ENCODE measurements at regions not wholly inside any gene's neighbourhood (a gene's known extent, or its start where the extent isn't known, plus 50 kb on each side); places are given as distances from the start of the nearest gene placed in this dataset.

DNA sequence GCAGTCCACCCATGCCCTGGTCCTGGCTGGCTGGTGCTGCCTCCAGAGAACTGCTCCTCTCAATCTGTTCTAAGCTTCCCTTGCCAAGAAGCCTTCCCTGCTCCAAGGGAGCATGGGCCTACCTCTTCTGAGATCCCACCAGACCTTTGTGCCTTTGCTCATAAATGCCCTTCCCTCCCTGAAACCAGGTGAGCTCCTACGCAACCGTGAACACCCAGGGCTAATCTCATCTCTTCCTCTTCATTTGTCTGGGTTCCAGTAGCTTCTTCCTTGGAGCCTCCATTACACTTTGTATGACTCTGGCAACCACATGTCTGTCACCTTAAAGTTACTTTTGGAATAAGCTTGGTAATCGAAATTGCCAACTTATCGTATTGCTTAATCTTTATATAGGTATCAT is 270.6 kb downstream of the PBX3 start:
- no peak for DNase-seq

DNA sequence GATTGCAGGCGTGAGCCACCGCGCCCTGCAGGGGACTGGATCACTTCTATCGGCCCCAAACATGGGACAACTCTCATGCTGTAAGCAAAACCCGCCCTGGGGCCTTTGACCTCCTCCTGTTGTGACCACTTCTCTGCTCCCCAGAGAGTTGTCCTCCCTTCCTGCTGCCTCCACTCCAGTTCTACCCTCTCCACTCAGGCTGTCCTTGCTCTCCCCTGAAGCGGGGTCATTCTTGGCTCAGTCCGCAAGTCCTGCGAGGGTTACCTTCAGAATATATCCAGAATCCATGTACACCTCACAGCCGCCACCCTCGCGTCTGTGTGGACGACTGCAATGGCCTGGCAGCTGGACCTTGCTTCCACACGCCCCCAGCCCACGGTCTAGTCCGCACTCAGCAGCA is 273.7 kb downstream of the PBX3 start:
- no peak for DNase-seq

DNA sequence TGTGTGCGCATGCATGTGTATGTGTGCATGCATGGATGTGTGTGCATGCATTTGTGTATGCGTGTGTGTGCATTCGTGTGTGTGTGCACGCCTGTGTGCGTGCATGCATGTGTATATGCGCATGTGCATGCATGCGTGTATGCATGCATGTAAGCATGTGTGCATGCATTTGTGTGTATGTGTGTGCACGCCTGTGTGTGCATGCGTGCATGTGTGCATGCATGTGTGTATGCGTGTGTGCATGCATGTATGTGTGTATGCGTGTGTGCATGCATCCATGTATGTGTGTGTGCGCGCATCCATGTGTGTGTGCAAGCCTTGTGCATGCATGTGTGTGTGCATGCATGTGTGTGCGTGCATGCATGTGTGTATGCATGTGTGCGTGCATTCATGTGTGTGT is 276.8 kb downstream of the PBX3 start:
- no peak for DNase-seq

DNA sequence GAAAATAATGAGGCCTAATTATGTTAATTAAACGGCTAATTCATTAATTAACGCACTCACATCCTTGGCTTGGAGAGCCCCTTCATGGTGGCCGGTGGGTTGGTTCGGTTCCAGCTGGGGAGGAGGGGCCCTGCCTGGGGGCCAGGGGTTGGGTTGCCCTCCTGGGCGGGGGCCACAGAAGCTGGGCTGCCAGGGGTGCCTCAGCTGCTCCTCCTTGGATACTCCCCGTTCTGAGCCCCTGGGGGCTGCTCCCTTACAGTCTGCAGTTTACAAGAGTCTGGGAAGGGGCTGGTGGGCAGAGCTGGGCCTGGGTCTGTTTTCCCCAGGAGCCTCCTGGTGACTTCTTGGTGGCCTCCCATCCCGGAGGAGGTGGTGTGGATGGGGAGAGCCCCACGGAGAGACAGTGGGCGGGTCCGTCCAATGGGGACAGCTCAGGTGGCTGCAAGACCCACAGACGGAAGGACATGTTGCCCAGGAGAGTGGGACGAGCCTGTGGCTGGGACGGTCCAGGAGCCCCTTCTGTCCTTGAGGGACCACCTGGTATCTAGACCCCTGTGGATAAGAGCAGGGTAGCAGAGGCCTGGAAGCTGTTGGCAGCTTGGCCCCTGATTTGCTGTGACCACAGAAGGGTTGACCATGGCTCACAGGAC is 277.5 kb downstream of the PBX3 start:
- no peak for DNase-seq

DNA sequence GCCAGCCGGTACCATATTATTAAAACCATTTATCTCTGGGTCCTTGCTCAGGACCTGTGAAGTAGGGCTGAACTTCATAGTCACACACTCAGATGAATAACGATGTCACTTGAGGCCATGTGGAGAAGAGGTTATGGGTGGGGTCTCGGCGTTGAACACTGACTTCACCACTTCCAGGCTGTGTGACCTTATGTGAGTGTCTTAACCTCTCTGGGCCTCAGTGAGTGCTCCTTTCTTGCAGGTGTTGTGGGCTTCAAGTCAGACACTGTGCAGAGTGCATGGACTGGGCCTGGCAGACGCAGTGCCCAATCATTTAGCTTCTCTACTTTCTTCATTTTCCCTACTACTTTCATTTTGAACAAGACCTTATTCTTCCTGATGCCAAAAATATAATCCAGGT is 278.8 kb downstream of the PBX3 start:
- no peak for DNase-seq

DNA sequence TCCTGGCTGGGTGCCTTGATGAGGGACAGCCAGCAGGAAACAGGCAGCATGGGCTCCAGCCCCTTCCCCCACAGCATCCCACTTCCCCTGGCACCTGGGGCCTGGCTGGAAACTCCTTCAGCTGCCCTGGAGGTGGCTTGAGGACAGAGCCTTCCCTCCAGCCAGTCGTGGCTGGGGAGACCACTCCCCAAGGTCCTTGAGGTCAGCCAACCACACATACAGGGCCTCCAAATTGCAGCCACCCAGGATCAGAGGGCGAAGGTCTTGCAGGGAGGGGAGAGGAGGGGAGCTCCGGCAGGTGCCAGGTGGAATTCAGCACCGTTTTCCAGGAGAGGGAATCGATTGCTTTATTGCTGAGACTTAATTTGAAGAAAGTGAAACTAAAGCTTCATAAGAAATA is 280.4 kb downstream of the PBX3 start:
- no peak for DNase-seq

DNA sequence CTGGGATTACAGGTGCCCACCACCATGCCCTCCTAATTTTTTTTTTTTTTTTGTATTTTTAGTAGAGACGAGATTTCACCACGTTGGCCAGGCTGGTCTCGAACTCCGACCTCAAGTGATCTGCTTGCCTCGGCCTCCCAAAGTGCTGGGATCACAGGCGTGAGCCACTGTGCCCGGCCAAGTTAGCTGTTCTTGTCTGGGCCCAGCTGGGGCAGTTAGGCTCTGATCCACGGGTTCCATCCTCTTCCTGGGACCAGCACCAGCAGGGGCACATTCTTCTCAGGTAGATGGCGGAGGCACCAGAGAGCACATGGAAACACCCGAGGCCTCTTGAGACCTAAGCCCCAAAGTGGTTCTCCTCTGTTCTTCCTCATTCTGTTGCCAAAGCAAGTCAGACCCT is 281.6 kb downstream of the PBX3 start:
- DNase-seq: no peak

DNA sequence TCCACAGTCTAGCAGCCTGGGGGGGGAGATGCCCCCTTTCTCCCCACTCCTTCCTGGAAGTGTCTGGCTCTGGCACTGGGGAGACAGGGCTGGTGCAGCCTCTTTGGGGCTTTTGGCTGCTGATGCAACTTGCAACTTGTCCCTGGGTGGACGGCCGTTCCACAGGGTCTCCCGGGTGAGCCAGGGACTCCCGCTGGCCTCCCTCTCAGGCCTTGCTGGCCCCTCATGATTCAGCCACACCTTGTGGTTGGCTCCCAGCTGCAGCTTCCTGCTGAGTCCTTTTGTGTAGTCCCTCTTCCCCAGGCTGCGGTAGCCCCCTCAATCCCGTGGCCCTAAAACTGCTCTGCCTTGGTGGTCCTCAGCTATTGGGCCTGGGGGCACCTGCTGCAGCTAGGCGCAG is 283.5 kb downstream of the PBX3 start:
- DNase-seq: no peak

DNA sequence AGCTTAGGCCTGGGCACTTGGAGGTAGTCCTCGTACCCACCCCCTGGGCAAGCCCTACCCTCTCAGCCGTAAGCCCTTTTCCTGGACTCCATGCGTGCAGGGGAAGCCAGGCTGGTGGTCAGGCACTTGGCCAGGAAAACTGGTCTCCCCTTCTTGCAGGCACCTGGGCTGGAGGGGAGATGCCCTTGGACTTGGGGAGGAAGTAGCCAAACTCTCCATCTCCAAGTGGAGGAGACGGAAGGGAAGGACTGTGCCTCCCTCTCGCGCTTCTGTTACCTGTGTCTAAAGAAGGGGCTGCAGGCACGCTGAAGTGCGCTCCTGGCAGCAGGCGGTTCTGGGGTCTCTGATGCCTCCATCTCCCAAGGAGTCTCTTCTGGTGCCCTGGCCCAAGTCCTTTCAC is 283.9 kb downstream of the PBX3 start:
- DNase-seq: no peak

DNA sequence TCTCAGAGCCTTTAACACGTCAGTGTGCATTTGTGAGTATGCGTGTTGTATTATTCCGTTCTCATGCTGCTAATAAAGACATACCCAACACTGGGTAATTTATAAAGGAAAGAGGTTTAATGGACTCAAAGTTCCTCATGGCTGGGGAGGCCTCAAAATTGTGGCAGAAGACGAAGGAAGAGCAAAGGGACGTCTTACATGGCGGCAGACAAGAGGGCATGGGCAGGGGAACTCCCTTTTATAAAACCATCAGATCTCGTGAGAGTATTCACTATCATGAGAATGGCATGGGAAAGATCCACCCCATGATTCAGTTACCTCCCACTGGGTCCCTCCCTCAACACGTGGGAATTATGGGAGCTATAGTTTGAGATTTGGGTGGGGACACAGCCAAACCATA is 285.0 kb downstream of the PBX3 start:
- DNase-seq: no peak

DNA sequence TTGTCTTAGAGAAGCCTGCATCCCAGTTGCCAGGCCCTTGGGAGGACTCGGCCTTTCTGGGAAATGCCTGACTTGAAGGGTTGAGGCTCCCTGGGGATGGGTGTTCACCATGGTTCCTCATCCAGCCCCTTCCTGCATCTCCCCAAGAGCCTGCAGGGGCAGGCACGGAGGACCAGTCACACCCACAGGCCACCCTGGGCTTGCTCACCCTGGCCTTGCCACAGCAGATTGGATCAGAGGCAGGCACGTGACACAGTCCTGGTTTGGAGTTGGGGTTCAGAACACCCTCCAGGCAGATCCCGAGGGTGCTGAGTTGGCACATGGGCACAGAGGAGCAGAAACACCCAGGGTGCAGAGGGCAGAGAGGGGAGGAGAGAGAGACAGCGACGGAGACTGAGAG is 286.1 kb downstream of the PBX3 start:
- DNase-seq: no peak

DNA sequence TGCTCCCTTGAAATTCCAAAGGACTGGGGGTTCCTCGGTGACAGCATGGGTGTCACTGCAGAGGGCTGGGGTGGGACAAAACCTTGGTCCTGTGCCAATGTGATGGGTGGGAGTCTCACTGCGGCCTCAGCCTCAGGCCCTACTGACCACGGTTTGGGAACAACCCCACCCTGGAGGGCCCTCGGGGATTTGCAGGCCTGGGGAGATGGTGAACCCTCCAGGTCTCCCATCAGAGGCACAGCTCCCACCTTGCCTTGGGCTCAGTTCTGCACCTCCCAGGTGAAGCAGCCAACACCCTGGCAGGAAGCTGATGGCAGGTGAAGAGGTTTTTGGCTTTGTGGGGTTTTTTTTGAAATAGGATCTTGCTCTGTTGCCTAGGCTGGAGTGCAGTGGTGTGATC is 286.8 kb downstream of the PBX3 start:
- DNase-seq: no peak

DNA sequence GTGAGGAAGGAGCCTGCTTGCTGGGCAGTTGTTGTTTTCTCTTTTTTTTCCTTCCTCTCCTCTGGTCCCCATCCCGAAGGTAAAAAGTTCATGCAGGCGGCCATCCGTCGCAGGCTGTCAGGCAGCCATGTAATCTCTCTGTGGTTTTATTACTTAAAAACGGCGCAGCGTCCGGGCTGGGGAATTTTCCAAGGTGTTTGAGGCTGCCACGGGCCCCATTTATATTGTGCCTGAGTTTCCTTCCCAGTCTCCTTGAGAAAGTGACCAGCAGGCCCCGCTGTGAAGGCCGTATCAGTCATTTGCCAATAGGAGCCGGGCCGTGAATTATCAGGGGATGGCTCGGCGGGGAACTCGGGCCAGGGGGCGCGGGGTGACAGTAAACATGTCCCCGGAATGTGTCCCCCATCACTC is 289.7 kb downstream of the PBX3 start:
- no peak for DNase-seq

DNA sequence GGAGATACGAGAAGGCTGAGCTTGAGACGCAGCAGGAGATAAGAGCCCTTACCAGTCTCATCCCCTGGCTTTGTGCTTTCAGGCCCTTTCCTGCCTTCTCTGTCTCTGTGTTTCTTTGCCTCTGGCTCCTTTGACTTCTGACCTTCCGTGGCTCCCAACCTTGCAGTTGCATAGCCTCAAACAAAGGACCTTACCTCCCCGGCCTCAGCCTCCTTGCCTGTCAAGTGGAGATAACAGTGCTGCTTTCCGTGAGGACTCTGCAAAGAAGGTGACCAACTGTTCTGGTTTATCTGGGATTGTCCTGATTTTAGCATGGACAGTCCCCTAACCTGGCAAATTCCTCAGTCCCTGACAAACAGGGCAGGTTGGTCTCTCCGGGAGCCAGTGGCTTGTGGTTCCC is 287.8 kb upstream of the MVB12B start:
- DNase-seq: no peak

DNA sequence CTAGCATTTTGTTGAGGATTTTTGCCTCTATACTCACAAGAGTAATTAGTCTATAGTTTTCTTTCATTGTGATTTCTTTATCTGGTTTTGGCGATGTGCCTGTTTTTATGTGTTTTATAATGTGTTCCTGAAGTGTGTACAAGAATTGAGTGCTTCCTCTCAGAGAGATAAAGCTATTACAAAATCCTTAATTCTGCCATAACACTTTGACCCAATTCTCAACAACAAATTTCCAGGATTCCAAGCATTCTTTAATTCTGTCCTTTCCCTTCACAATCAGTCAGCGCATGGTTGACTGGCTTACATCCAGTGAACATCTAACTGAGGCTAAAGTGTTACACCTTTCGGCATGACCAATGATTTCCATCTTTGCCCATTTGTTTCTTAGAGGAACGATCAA is 282.9 kb upstream of the MVB12B start:
- DNase-seq: no peak

DNA sequence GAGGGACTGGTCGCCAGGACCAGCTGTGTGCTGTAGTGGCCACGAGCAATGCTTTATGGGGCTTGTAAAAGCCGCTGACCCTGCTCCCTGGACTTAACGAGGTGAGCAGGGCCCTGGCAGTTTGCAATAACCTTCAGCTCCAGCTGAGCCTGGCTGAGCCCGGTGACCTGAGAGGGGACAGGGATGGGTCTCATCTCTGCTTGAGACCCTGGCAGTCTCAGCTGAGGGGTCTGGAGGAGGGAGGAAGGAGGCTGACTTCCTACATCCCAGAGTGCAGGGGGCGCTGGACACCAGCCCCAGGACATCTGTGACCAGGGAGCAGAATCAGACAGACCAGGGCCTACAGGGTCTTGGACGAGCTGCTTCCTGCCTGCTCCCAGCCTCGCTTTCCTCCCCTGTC is 277.5 kb upstream of the MVB12B start:
- no peak for DNase-seq

DNA sequence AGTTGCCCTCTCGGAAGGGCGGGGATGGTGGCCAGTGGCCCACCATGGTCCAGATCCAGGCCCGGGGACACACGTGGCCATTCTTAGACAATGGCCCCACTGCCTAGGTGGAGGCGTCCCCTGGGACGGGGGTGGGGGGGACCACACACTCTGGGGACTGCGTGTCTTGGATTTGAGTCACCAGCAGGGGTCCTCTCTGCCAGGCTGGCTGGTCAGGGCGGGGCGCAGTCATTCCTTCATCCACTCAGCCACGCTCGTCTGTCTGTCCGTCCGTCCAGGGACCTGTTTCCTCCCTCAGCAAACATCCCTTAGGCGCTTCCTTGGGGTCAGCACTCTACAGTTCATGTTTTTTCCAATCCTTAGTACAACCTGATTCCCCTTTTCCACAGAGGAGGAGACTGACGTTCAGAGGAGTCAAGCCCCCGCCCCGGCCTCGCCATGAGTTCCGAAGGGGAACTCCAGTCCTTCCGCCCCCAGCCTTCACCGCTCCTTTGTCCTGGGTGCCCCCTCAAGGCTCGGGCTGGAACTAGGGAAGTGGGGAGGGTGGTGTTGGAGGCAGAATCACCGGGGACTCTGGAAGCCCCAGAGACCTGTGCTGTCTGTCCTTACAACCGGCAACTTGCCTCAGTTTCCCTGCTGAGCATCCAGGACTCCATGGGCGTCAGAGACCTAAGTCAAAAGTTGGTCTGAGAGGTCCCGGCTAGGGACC is 276.6 kb upstream of the MVB12B start:
- DNase-seq: no peak

DNA sequence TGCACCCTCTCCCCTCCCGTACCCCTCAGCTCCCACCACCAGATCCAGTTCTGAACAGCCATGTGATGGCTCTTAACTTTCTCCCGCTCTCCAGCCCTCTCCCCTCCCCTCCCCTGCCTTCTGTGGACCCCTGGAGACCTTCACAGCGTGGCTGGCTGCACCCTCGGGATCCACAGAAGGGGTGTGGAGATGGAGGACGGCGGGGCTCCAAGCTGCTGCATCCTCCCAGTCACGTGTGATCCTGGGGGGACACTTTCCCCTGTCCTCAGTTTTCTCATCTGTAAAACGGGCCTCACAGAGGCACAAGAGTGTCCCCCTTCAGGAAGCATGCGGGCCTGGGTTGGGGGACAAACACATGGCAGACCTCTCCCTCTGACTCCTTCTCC is 276.0 kb upstream of the MVB12B start:
- DNase-seq: no peak

DNA sequence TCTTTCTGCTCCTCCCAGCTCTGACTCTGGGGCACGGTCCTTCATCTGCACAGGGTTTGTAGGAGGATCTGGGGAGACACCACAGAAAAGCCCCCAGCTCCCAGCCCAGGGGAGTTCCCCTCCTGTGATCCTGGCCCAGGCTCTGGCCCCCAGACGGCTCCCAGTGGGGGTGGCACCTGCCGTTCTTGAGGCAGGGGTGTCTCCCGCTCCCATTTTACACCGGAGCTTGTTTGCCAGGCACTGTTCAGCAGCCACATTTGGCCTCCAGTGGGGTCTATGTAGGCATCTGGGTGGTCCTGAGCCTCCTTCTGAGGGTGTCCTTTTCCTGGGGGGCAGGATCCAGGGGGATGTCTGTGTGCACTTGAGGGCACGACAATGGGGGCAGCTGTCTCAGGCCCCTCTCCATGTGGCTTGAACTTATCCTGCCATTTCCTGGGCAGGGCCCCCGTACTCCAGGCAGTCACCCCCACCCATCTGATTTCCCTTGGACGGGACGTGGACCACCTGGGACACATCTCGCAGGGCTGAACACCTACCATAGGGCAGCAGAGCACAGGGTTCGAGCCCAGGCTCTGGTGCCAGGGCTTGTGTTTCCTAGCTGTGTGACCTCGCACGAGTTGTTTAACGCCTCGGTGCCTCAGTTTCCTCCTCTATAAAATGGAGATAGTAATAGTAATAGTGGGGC is 275.0 kb upstream of the MVB12B start:
- DNase-seq: no peak

DNA sequence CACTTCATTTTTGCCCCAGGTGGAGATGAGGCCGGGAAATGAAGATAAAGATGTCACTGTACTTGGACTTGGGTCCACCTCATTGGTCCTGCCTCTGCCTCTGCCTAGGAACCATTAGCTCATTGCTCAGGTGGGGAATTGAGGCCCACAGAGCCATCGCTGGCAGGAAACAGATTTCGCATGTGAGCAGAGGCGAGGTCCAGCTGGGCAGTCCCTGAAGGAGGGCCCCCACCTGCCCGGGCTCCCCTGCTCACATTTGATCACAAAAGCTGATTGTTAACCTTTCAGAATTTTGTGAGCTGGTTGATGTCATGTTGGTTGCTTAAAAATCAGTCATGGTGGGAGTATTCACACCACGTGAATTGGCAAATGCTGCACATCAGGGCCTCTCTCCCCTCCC is 273.8 kb upstream of the MVB12B start:
- DNase-seq: no peak

DNA sequence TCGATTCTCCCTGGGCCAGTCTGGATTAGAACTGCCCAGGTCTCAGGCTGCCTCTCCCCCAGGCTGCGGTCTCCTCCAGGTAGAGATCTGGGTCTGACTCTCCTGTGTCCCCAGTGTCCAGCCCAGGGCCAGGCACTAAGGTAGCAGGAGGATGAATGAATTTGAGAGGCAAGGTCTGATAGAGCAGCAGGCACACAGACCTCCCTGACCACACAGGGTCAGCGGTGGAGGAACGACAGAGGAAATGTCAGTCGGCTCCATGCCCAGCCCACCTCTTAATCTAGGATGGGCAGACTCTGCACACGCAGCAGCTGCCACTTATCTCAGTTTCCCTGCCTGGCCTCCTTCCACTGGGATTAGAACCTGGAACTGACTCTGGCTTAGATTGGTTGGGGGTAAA is 272.7 kb upstream of the MVB12B start:
- no peak for DNase-seq

DNA sequence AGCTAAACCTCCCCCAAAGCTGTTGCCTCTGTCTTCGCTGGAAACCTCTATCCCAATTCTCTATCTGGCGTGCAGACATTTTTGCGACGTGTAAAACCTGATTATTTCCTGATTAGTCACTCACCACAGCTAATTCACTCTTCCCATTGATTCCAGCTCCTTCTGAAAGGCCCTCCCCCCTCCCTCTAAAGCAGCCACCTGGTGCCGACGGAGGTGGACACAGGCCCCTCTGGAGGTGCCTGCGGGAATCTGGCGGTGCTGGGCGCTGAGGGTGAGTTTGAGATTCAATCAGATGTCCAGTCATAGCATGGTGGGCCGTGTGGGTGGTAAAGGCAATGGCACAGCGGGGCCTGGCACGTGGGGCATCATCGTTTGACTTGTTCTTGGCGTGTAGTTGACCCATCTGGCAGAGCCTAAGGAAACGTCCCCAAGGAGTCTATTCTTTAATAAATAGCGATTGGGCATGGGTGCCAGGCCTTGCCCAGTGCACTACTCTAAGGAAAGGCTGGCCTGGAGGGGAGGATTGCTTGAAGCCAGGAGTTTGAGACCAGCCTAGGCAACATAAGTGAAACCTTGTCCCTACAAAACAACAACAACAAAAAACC is 271.1 kb upstream of the MVB12B start:
- DNase-seq: no peak

DNA sequence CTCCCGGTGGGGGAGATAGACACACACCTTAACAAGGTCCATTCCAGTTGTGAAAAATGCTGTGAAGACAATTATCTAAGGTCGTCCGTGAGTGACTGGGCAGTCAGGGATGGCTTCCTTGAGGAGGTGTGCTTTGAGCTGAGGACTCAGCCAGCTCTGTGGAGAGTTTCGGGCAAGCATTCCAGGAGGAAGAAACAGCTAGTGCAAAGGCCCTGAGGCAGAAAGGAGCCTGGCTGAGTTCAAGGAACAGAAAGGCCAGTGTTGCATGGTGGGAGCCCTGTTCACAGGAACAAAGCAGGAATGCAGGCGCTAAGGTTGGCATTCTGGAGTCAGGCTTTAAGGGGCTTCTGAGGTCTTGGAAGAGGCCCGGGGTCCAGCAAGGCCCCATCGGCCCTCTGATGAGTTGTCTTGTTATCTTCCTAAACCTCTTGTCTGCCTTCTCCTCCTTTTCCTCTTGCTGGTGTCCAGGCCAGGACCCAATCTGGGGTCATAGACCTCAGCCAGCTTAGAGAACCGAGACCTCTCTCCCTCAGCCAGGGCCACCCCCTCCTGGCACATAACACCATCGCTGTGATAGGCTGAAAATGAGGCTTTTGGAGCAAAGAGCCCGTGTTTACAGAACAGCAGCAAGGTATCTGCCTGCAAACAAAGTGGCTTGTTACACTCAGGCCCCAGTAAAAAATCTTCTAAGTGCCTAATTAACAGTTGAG is 270.2 kb upstream of the MVB12B start:
- DNase-seq: no peak
